ENCODE measurements at regions not wholly inside any gene's neighbourhood (a gene's known extent, or its start where the extent isn't known, plus 50 kb on each side); places are given as distances from the start of the nearest gene placed in this dataset.

DNA sequence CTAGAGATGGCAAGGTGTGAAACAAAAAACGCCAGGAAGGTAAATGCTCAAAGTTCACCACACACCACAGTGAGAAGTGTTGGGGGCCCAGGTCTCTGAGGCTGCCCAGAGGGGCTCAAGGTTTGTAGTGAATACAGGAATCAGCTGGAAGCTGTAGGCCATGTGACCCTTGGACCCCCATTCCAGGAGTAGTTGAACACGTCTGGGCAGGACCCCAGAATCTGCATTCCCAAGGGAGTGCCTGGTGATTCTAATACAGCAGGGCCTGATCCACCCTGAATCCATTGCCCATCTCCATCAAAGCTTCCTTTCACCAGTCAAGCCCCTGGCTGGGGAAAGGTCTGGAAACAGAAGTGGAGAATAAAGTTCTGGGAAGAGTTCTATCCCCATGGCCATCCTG lies 70.8 kb upstream of the B3GAT1 start (continued):
- TF ChIP-seq, protein P1, sequence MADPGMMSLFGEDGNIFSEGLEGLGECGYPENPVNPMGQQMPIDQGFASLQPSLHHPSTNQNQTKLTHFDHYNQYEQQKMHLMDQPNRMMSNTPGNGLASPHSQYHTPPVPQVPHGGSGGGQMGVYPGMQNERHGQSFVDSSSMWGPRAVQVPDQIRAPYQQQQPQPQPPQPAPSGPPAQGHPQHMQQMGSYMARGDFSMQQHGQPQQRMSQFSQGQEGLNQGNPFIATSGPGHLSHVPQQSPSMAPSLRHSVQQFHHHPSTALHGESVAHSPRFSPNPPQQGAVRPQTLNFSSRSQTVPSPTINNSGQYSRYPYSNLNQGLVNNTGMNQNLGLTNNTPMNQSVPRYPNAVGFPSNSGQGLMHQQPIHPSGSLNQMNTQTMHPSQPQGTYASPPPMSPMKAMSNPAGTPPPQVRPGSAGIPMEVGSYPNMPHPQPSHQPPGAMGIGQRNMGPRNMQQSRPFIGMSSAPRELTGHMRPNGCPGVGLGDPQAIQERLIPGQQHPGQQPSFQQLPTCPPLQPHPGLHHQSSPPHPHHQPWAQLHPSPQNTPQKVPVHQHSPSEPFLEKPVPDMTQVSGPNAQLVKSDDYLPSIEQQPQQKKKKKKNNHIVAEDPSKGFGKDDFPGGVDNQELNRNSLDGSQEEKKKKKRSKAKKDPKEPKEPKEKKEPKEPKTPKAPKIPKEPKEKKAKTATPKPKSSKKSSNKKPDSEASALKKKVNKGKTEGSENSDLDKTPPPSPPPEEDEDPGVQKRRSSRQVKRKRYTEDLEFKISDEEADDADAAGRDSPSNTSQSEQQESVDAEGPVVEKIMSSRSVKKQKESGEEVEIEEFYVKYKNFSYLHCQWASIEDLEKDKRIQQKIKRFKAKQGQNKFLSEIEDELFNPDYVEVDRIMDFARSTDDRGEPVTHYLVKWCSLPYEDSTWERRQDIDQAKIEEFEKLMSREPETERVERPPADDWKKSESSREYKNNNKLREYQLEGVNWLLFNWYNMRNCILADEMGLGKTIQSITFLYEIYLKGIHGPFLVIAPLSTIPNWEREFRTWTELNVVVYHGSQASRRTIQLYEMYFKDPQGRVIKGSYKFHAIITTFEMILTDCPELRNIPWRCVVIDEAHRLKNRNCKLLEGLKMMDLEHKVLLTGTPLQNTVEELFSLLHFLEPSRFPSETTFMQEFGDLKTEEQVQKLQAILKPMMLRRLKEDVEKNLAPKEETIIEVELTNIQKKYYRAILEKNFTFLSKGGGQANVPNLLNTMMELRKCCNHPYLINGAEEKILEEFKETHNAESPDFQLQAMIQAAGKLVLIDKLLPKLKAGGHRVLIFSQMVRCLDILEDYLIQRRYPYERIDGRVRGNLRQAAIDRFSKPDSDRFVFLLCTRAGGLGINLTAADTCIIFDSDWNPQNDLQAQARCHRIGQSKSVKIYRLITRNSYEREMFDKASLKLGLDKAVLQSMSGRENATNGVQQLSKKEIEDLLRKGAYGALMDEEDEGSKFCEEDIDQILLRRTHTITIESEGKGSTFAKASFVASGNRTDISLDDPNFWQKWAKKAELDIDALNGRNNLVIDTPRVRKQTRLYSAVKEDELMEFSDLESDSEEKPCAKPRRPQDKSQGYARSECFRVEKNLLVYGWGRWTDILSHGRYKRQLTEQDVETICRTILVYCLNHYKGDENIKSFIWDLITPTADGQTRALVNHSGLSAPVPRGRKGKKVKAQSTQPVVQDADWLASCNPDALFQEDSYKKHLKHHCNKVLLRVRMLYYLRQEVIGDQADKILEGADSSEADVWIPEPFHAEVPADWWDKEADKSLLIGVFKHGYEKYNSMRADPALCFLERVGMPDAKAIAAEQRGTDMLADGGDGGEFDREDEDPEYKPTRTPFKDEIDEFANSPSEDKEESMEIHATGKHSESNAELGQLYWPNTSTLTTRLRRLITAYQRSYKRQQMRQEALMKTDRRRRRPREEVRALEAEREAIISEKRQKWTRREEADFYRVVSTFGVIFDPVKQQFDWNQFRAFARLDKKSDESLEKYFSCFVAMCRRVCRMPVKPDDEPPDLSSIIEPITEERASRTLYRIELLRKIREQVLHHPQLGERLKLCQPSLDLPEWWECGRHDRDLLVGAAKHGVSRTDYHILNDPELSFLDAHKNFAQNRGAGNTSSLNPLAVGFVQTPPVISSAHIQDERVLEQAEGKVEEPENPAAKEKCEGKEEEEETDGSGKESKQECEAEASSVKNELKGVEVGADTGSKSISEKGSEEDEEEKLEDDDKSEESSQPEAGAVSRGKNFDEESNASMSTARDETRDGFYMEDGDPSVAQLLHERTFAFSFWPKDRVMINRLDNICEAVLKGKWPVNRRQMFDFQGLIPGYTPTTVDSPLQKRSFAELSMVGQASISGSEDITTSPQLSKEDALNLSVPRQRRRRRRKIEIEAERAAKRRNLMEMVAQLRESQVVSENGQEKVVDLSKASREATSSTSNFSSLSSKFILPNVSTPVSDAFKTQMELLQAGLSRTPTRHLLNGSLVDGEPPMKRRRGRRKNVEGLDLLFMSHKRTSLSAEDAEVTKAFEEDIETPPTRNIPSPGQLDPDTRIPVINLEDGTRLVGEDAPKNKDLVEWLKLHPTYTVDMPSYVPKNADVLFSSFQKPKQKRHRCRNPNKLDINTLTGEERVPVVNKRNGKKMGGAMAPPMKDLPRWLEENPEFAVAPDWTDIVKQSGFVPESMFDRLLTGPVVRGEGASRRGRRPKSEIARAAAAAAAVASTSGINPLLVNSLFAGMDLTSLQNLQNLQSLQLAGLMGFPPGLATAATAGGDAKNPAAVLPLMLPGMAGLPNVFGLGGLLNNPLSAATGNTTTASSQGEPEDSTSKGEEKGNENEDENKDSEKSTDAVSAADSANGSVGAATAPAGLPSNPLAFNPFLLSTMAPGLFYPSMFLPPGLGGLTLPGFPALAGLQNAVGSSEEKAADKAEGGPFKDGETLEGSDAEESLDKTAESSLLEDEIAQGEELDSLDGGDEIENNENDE (IDR thresholded peaks at IDR 0.05; ENCODE audit: insufficient replicate concordance, low read length): no peak
- TF ChIP-seq SP4 (IDR thresholded peaks at IDR 0.05; ENCODE audit: low read length) (no peak), GTF2F1 (IDR thresholded peaks at IDR 0.05; ENCODE audit: borderline replicate concordance, low read depth, low read length) (no peak), KDM4A (IDR thresholded peaks at IDR 0.05; ENCODE audit: low read depth, low read length, severe bottlenecking) (no peak), SAP30 (IDR thresholded peaks at IDR 0.05; ENCODE audit: insufficient read depth, insufficient replicate concordance, low read length) (no peak), CBX5 (IDR thresholded peaks at IDR 0.05; ENCODE audit: low read depth, low read length) (no peak), CTBP2 (IDR thresholded peaks at IDR 0.05; ENCODE audit: borderline replicate concordance, insufficient read depth, insufficient read length, low read length) (no peak), HDAC2 (IDR thresholded peaks at IDR 0.05; ENCODE audit: borderline replicate concordance in 1 of 2, low read depth in 2 of 2, low read length in 2 of 2) (no peak), CHD2 (IDR thresholded peaks at IDR 0.05; ENCODE audit: low read length) (no peak), ZNF274 (IDR thresholded peaks at IDR 0.05; ENCODE audit: borderline replicate concordance, extremely low read depth, low read length) (no peak)
- TF ChIP-seq, protein P2, sequence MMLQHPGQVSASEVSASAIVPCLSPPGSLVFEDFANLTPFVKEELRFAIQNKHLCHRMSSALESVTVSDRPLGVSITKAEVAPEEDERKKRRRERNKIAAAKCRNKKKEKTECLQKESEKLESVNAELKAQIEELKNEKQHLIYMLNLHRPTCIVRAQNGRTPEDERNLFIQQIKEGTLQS (IDR thresholded peaks at IDR 0.05; ENCODE audit: insufficient read depth, low read depth, low read length): no peak
